Right atrium auricular region (tissue), 2 donors: ENCODE measurements at regions not wholly inside any gene's neighbourhood (a gene's known extent, or its start where the extent isn't known, plus 50 kb on each side); places are given as distances from the start of the nearest gene placed in this dataset.

Experiments
- DNase-seq: peaks from one replicate; pipeline ENCODE4 v3.0.0-alpha.2; 2019; ENCODE audit warnings: low spot score
- H3K27ac ChIP-seq, 2 donors: fragments of 200-600 bp; sonication (generic); 1 replicate in 1 of 2; 2 replicates in 1 of 2; pipeline ENCODE4 v1.5.1; 2016 to 2019
- H3K27me3 ChIP-seq, 2 donors: fragments of 200-600 bp; sonication (generic); one replicate each; pipeline versions ENCODE4 v1.5.1 to v1.6.0; 2017 to 2019
- H3K36me3 ChIP-seq: fragments of 200-600 bp; sonication (generic); one replicate; pipeline ENCODE4 v1.5.1; 2016
- H3K4me1 ChIP-seq, 2 donors: fragments of 200-600 bp; sonication (generic); one replicate each; pipeline versions ENCODE4 v1.5.1 to v1.6.0; 2017 to 2019
- H3K4me3 ChIP-seq, 2 donors: fragments of 200-600 bp; sonication (generic); 1 replicate in 1 of 2; 2 replicates in 1 of 2; pipeline ENCODE4 v1.5.1; 2017 to 2019; ENCODE audit warnings: mild to moderate bottlenecking in 1 of 2, moderate library complexity in 1 of 2
- H3K9me3 ChIP-seq, 2 donors: fragments of 200-600 bp; sonication (generic); one replicate each; pipeline ENCODE4 v1.5.1; 2019
- TF ChIP-seq, protein P1 (sequence below), 2 donors: fragments of 200-600 bp; sonication (generic); IDR thresholded peaks; one replicate each; pipeline ENCODE4 v1.5.1; 2019; ENCODE audit warnings: antibody characterized with exemption in 2 of 2

GRCh38 chr2:37790019-37790418, 118.6 kb upstream of the CDC42EP3 start:
- Histone ChIP-seq H3K27ac (no peak overlapping the region), H3K9me3 (peaks cover 0 to 15% of the 10 kb centered on the region in 2 donors), H3K4me3 (no peak overlapping the region), H3K27me3 (no peaks in the 10 kb centered on the region), H3K4me1 (peaks cover 0 to 2% of the 10 kb centered on the region in 2 donors), H3K36me3 (no peaks in the 10 kb centered on the region)
- no peak for DNase-seq
- TF ChIP-seq, protein P1, sequence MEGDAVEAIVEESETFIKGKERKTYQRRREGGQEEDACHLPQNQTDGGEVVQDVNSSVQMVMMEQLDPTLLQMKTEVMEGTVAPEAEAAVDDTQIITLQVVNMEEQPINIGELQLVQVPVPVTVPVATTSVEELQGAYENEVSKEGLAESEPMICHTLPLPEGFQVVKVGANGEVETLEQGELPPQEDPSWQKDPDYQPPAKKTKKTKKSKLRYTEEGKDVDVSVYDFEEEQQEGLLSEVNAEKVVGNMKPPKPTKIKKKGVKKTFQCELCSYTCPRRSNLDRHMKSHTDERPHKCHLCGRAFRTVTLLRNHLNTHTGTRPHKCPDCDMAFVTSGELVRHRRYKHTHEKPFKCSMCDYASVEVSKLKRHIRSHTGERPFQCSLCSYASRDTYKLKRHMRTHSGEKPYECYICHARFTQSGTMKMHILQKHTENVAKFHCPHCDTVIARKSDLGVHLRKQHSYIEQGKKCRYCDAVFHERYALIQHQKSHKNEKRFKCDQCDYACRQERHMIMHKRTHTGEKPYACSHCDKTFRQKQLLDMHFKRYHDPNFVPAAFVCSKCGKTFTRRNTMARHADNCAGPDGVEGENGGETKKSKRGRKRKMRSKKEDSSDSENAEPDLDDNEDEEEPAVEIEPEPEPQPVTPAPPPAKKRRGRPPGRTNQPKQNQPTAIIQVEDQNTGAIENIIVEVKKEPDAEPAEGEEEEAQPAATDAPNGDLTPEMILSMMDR (IDR thresholded peaks at IDR 0.05), result no peak

DNA sequence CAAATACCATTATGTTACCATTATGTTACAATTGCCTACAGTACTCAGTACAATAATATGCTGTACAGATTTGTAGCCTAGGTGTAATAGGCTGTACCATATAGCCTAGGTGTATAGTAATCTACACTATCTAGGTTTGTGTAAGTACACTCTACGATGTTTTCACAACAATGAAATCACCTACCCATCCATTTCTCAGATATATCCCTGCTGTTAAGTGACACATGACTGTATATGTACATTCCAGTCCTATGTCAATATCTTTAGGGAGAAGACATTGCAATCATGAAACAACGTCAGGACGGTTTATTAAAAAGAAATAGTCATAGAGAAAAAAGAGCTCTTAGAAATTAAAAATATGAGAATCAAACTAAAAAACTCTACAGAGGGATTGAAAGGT, 119.0 kb upstream of the CDC42EP3 start:
- TF ChIP-seq, protein P1 (IDR thresholded peaks at IDR 0.05), result no peak
- Histone ChIP-seq H3K4me1 (peaks cover 0 to 6% of the 10 kb centered on the region in 2 donors), H3K9me3 (peaks cover 0 to 15% of the 10 kb centered on the region in 2 donors), H3K36me3 (no peaks in the 10 kb centered on the region), H3K27ac (no peak overlapping the region), H3K4me3 (no peak overlapping the region), H3K27me3 (no peaks in the 10 kb centered on the region)
- no peak for DNase-seq

- H3K27ac ChIP-seq, result no peak overlapping the region
- peaks cover 0 to 12% of the 10 kb centered on the region in 2 donors for H3K4me1 ChIP-seq
- TF ChIP-seq, protein P1 (IDR thresholded peaks at IDR 0.05), result no peak
- no peak overlapping the region for H3K4me3 ChIP-seq
- H3K9me3 ChIP-seq, result peaks cover 0 to 15% of the 10 kb centered on the region in 2 donors
- no peak for DNase-seq
- no peaks in the 10 kb centered on the region for H3K27me3 ChIP-seq
- H3K36me3 ChIP-seq, result no peaks in the 10 kb centered on the region
Measured at GRCh38 chr2:37792366-37792765, 120.9 kb upstream of the CDC42EP3 start.

DNA sequence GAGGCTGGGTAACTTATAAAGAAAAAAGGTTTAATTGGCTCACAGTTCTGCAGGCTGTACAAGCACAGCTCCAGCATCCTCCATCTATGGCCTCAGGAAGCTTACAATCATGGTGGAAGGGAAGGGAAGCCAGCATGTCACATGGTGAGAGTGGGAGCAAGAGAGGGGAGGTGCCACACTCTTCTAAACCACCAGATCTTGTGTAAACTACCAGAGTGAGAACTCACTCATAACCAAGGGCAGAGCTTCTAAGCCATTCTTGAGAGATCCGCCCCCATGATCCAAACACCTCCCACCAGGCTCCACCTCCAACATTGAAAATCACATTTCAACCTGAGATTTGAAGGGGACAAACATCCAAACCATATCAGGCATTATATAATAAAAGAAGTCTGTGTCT, 121.6 kb upstream of the CDC42EP3 start:
- H3K9me3 ChIP-seq, result peaks cover 0 to 11% of the 10 kb centered on the region in 2 donors
- peak overlapping the region in 1 of 2 donors; percentile 84 for H3K27ac ChIP-seq
- peaks cover 0 to 12% of the 10 kb centered on the region in 2 donors for H3K4me1 ChIP-seq
- H3K4me3 ChIP-seq, result no peak overlapping the region
- DNase-seq, result no peak
- no peaks in the 10 kb centered on the region for H3K36me3 ChIP-seq
- H3K27me3 ChIP-seq, result no peaks in the 10 kb centered on the region
- TF ChIP-seq, protein P1 (IDR thresholded peaks at IDR 0.05), result no peak

DNA sequence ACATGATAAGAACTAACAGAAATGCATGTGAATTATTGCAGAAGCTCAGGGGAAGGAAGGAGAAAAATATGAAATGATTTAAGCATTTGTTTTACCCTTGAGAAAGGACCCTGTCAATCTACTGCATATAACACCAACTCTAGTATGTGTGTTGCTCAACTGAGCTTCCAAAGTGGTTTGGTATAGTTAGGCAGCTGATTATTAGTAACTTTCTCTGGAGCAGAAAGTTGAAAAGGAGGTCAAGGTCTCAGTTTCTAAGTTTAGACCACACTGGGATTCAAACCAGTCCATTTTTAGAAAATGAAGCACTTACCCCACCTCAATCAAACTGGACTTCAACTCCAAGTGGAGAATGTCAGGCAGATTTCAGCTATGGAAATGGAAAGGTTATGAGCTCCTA, 123.3 kb upstream of the CDC42EP3 start:
- no peaks in the 10 kb centered on the region for H3K9me3 ChIP-seq
- no peaks in the 10 kb centered on the region for H3K27me3 ChIP-seq
- H3K27ac ChIP-seq, result peak overlapping the region; percentile 33 to 84
- DNase-seq, result no peak
- no peak overlapping the region for H3K4me3 ChIP-seq
- peaks cover 0 to 12% of the 10 kb centered on the region in 2 donors for H3K4me1 ChIP-seq
- TF ChIP-seq, protein P1 (IDR thresholded peaks at IDR 0.05), result no peak
- H3K36me3 ChIP-seq, result no peaks in the 10 kb centered on the region

GRCh38 chr2:37795456-37795855, 124.0 kb upstream of the CDC42EP3 start:
- H3K4me1 ChIP-seq, result peaks cover 0 to 12% of the 10 kb centered on the region in 2 donors
- TF ChIP-seq, protein P1 (IDR thresholded peaks at IDR 0.05), result no peak
- no peak overlapping the region for H3K4me3 ChIP-seq
- no peaks in the 10 kb centered on the region for H3K9me3 ChIP-seq
- H3K27me3 ChIP-seq, result no peaks in the 10 kb centered on the region
- DNase-seq, result no peak
- no peaks in the 10 kb centered on the region for H3K36me3 ChIP-seq
- peak overlapping the region; percentile 33 to 84 for H3K27ac ChIP-seq
